Kidney (tissue), 13 donors: ENCODE measurements at regions not wholly inside any gene's neighbourhood (a gene's known extent, or its start where the extent isn't known, plus 50 kb on each side); places are given as distances from the start of the nearest gene placed in this dataset.

Source experiments
- DNase-seq, 5 donors: peaks; one replicate each; pipeline ENCODE4 v3.0.0-alpha.2; 2013 to 2020
- FAIRE-seq: peaks from 2 replicates; lab custom pipeline; 2012; peaks lifted over from hg19 to GRCh38; lab: Jason Lieb, UNC
- H3K27ac ChIP-seq, 2 donors: one replicate each; pipeline ENCODE4 v1.7.0; 2013; ENCODE audit warnings: low read depth in 2 of 2, low read length in 2 of 2, inconsistent platforms in 1 of 2
- H3K27me3 ChIP-seq: one replicate; pipeline ENCODE4 v1.7.1; 2013; ENCODE audit warnings: low read length, inconsistent platforms; ENCODE audit not compliant: control insufficient read depth, insufficient read depth
- H3K36me3 ChIP-seq, 3 donors: one replicate each; pipeline versions ENCODE4 v1.7.0 to v1.7.1; 2013; ENCODE audit warnings: low read length in 3 of 3, control low read depth in 1 of 3, inconsistent platforms in 1 of 3; ENCODE audit not compliant: insufficient read depth in 3 of 3, control insufficient read depth in 2 of 3
- H3K4me1 ChIP-seq, 3 donors: one replicate each; pipeline versions ENCODE4 v1.7.0 to v1.7.1; 2013; ENCODE audit warnings: low read length in 3 of 3, inconsistent platforms in 1 of 3, low read depth in 1 of 3; ENCODE audit not compliant: control insufficient read depth in 2 of 3, insufficient read depth in 2 of 3
- H3K4me3 ChIP-seq, 3 donors: one replicate each; pipeline versions ENCODE4 v1.7.0 to v1.8.1; 2013; ENCODE audit warnings: low read length in 3 of 3, control low read depth in 1 of 3, inconsistent platforms in 1 of 3
- H3K9ac ChIP-seq, 3 donors: one replicate each; pipeline versions ENCODE4 v1.7.0 to v1.7.1; 2013; ENCODE audit warnings: low read length in 3 of 3, control low read depth in 1 of 3, inconsistent platforms in 1 of 3
- H3K9me3 ChIP-seq, 3 donors: one replicate each; pipeline versions ENCODE4 v1.7.0 to v1.7.1; 2013; ENCODE audit warnings: low read length in 3 of 3, control low read depth in 1 of 3, inconsistent platforms in 1 of 3; ENCODE audit not compliant: control insufficient read depth in 2 of 3, insufficient read depth in 1 of 3
- intact Hi-C: fragments of 100-400 bp; cut with DNase I; formaldehyde crosslinking; loops from one replicate; pipeline ENCODE4 v1.11.1; 2022
- TF ChIP-seq, protein P1 (sequence below): IDR thresholded peaks from 3 replicates; pipeline ENCODE4 v1.5.1; 2012; ENCODE audit warnings: mild to moderate bottlenecking, moderate library complexity, borderline replicate concordance; ENCODE audit not compliant: insufficient read depth; ENCODE audit errors: extremely low read depth
- donor health status: control.
- donor health status: control.
- donor health status: control.
- donor health status: control.
- donor health status: control.
- donor health status: DM: yes; HTN: yes; CAD: no.
- donor health status: Normal renal cell carcinoma (clear cell type).

DNA sequence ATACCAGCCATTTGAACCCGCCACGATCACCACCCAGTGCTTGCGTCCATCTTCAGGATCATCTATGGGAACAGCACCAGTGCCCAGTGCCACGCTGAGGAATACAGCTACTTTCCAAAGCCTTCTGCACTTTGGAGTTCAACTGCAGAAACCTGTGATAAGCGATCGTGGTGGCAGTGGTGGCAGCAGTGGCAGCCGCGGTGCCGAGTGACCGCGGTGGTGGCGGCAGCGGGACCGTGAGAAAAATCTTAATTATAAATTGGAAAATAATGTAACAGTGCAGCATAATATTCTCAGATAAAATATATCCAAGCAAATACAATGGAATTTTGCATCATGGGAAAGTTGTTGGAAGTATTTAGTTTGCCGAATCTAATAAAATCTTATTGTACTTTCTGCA lies 2270.9 kb downstream of the PCDH9 start:
- H3K9ac ChIP-seq = no peak overlapping the region
- H3K27ac ChIP-seq = no peak overlapping the region
- no peaks in the 10 kb centered on the region for H3K36me3 ChIP-seq
- TF ChIP-seq, protein P1, sequence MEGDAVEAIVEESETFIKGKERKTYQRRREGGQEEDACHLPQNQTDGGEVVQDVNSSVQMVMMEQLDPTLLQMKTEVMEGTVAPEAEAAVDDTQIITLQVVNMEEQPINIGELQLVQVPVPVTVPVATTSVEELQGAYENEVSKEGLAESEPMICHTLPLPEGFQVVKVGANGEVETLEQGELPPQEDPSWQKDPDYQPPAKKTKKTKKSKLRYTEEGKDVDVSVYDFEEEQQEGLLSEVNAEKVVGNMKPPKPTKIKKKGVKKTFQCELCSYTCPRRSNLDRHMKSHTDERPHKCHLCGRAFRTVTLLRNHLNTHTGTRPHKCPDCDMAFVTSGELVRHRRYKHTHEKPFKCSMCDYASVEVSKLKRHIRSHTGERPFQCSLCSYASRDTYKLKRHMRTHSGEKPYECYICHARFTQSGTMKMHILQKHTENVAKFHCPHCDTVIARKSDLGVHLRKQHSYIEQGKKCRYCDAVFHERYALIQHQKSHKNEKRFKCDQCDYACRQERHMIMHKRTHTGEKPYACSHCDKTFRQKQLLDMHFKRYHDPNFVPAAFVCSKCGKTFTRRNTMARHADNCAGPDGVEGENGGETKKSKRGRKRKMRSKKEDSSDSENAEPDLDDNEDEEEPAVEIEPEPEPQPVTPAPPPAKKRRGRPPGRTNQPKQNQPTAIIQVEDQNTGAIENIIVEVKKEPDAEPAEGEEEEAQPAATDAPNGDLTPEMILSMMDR = no peak
- no peaks in the 10 kb centered on the region for H3K4me1 ChIP-seq
- no peaks in the 10 kb centered on the region for H3K9me3 ChIP-seq
- FAIRE-seq = no peak
- no peak overlapping the region for H3K4me3 ChIP-seq
- no peaks in the 10 kb centered on the region for H3K27me3 ChIP-seq
- intact Hi-C loops = no loop called here
- DNase-seq = no peak

DNA sequence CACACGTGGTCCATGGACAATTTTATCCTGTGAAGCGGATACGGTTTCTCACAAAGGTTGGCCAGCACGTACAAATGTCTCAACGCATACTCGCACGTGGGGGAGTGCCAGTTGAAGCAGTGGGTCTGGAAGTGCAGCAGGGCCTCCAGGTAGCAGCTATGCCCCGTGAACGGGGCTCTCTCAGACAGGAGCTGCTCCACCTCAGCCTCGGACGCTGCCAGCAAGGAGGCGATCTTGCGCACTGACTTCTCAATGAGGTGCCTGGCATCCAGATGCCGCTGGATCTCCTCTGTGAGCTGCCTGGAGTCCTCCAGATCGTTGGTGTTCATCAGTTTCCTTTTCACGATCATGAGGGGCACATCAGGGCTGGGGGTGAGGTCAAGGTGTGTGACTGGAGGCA lies 2272.0 kb downstream of the PCDH9 start:
- H3K9ac ChIP-seq = no peak overlapping the region
- intact Hi-C loops = no loop called here
- no peaks in the 10 kb centered on the region for H3K9me3 ChIP-seq
- DNase-seq = no peak
- no peaks in the 10 kb centered on the region for H3K27me3 ChIP-seq
- TF ChIP-seq, protein P1 = no peak
- H3K27ac ChIP-seq = no peak overlapping the region
- H3K36me3 ChIP-seq = no peaks in the 10 kb centered on the region
- H3K4me3 ChIP-seq = no peak overlapping the region
- H3K4me1 ChIP-seq = no peaks in the 10 kb centered on the region
- FAIRE-seq = no peak

DNA sequence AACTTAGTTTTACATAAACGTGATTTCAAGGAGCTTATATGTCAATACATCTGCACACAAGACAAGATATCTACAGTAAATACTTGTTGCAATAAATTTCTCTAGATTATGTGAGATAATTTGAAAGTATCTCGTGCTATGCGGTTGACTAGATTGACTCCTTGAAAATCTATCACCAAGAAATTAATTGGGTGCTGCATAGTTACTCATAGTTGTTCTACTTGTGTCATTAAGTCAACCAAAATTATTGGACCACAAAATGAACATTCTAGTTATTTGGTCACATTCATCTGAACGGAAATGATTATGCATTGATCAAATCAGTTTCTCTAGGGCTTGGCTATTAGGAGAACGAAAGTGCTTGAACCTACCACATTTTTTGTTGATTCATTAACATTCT lies 2291.5 kb downstream of the PCDH9 start:
- FAIRE-seq (no peak), DNase-seq (no peak)
- H3K4me3 ChIP-seq = no peak overlapping the region
- H3K9ac ChIP-seq = no peak overlapping the region
- H3K4me1 ChIP-seq = no peaks in the 10 kb centered on the region
- no peaks in the 10 kb centered on the region for H3K27me3 ChIP-seq
- intact Hi-C loops = no loop called here
- H3K9me3 ChIP-seq = no peaks in the 10 kb centered on the region
- no peaks in the 10 kb centered on the region for H3K36me3 ChIP-seq
- H3K27ac ChIP-seq = no peak overlapping the region
- TF ChIP-seq, protein P1 = no peak

DNA sequence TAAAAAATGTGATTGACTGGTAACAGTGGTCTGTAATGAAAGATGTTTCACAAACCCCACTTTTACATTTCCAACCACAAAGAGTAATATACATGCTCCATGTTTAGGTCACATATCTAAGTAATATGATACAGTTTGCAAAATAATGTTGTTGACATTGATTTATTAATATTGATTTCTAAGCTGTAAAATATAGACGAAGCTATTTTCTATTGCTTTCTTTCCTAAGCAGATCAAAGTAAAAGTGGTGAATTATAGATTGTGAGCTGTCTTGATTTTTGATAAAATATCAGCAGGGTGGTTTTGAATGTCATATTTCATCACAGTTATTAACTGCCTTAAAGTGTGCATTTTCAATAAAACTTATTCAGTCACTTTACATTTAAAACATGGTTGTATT lies 2292.8 kb downstream of the PCDH9 start:
- FAIRE-seq (no peak), DNase-seq (no peak)
- Histone ChIP-seq H3K36me3 (no peaks in the 10 kb centered on the region), H3K27ac (no peak overlapping the region), H3K4me3 (no peak overlapping the region), H3K4me1 (no peaks in the 10 kb centered on the region), H3K9me3 (no peaks in the 10 kb centered on the region), H3K27me3 (no peaks in the 10 kb centered on the region), H3K9ac (no peak overlapping the region)
- TF ChIP-seq, protein P1 = no peak
- intact Hi-C loops = no loop called here
